HCT116 (cell line): ENCODE measurements at regions not wholly inside any gene's neighbourhood (a gene's known extent, or its start where the extent isn't known, plus 50 kb on each side); places are given as distances from the start of the nearest gene placed in this dataset.
"Not testable (repeated sequence)": the region's sequence is repeated elsewhere in the genome, so short reads cannot be mapped to it uniquely, and the experiment has no call there.

ENCODE experiments used
- ATAC-seq: fragments of 200-7000 bp; cut with Tn5 transposase; 2 replicates; pipeline ENCODE4 v1.9.1; 2020; ENCODE audit warnings: mild to moderate bottlenecking, moderate library complexity
- BruUV-seq: library from RNA; stranded (reverse); fragments of 400-500 nt; replicated peaks from 2 replicates; lab custom pipeline; 2021; lab: Mats Ljungman, UMichigan
- CTCF ChIA-PET: fragments of 300-600 bp; sonication (Branson Sonifier 250); formaldehyde crosslinking; loops from one replicate; lab custom pipeline; 2021; ENCODE audit warnings: antibody characterized with exemption; lab: Charles Lee
- POLR2A ChIA-PET: fragments of 300-600, 350-600 bp; sonication (Branson Sonifier 250); formaldehyde crosslinking; loops from one replicate; lab custom pipeline; 2021; ENCODE audit warnings: antibody characterized with exemption; lab: Charles Lee
- RAD21 ChIA-PET, 2 experiments: fragments of 300-600 bp; sonication (Branson Sonifier 250); formaldehyde crosslinking; loops; one replicate each; lab custom pipeline; 2023; ENCODE audit warnings: low total read pairs in 2 of 2; ENCODE audit not compliant: uncharacterized antibody in 2 of 2, unreplicated experiment in 2 of 2, low non-redundant PET in 1 of 2; lab: Charles Lee
- DNase-seq: peaks from one replicate; pipeline ENCODE4 v3.0.0-alpha.2; 2010; ENCODE audit warnings: low read depth, low spot score
- H2AFZ ChIP-seq: fragments of 200-600 bp; shearing (Covaris generic), sonication (generic); 2 replicates; pipeline ENCODE4 v1.6.1; 2017; ENCODE audit warnings: low read depth, mixed run types, mixed read lengths, antibody characterized with exemption, low read length; ENCODE audit not compliant: poor library complexity, severe bottlenecking
- H3K27ac ChIP-seq: 2 replicates; pipeline ENCODE4 v1.5.1; 2012; ENCODE audit warnings: low read depth, low read length
- H3K27me3 ChIP-seq: fragments of 200-600 bp; sonication (generic); 2 replicates; pipeline ENCODE4 v1.6.1; 2016; ENCODE audit warnings: mixed run types, low read length, mixed read lengths; ENCODE audit not compliant: insufficient read depth
- H3K36me3 ChIP-seq, 2 experiments: fragments of 200-500 bp in 1 of 2; fragments of 200-600 bp in 1 of 2; sonication (Bioruptor generic) in 1 of 2; sonication (generic) in 1 of 2; 2 replicates each; pipeline versions ENCODE4 v1.5.1 to v1.6.1; 2014 to 2016; ENCODE audit warnings: low read length in 2 of 2, inconsistent platforms in 1 of 2, mixed read lengths in 1 of 2, mixed run types in 1 of 2; ENCODE audit not compliant: insufficient read depth in 2 of 2, control insufficient read depth in 1 of 2
- H3K4me1 ChIP-seq, 2 experiments: fragments of 200-600 bp in 1 of 2; sonication (generic) in 1 of 2; 2 replicates each; pipeline versions ENCODE4 v1.5.1 to v1.6.1; 2012 to 2017; ENCODE audit warnings: low read length in 2 of 2, inconsistent platforms in 1 of 2, mild to moderate bottlenecking in 1 of 2, mixed read lengths in 1 of 2, mixed run types in 1 of 2, moderate library complexity in 1 of 2; ENCODE audit not compliant: insufficient read depth in 2 of 2, control insufficient read depth in 1 of 2
- H3K4me2 ChIP-seq: fragments of 200-600 bp; sonication (generic); 2 replicates; pipeline ENCODE4 v1.6.1; 2017; ENCODE audit warnings: mixed run types, low read length, mixed read lengths
- H3K4me3 ChIP-seq, 2 experiments: fragments of 200-600 bp in 1 of 2; sonication (generic) in 1 of 2; replicated peaks in 1 of 2; 2 replicates each; pipeline ENCODE4 v1.5.1; 2011 to 2016; ENCODE audit warnings: low read length in 2 of 2, control low read depth in 1 of 2, low read depth in 1 of 2, mild to moderate bottlenecking in 1 of 2, mixed read lengths in 1 of 2, mixed run types in 1 of 2
- H3K79me2 ChIP-seq: fragments of 200-600 bp; sonication (generic); 2 replicates; pipeline ENCODE4 v1.6.1; 2017; ENCODE audit warnings: mild to moderate bottlenecking, mixed run types, low read length, moderate library complexity, mixed read lengths; ENCODE audit not compliant: insufficient read depth
- H3K9ac ChIP-seq: fragments of 200-600 bp; sonication (generic); 2 replicates; pipeline ENCODE4 v1.6.1; 2016; ENCODE audit warnings: low read length, mixed read lengths
- H3K9me2 ChIP-seq: fragments of 200-600 bp; sonication (generic), shearing (Covaris generic); 2 replicates; pipeline ENCODE4 v1.6.1; 2017; ENCODE audit warnings: mixed run types, mild to moderate bottlenecking, moderate library complexity; ENCODE audit not compliant: insufficient read depth
- H3K9me3 ChIP-seq, 2 experiments: fragments of 200-500 bp in 1 of 2; fragments of 200-600 bp in 1 of 2; sonication (Bioruptor generic) in 1 of 2; sonication (generic) in 1 of 2; 2 replicates each; pipeline ENCODE4 v1.6.1; 2014 to 2017; ENCODE audit warnings: low read length in 2 of 2, mixed read lengths in 2 of 2, inconsistent platforms in 1 of 2, low read depth in 1 of 2, mild to moderate bottlenecking in 1 of 2, mixed run types in 1 of 2, moderate library complexity in 1 of 2; ENCODE audit not compliant: control insufficient read depth in 1 of 2, insufficient read depth in 1 of 2
- H4K20me1 ChIP-seq: fragments of 200-600 bp; sonication (generic), shearing (Covaris generic); 2 replicates; pipeline ENCODE4 v1.6.1; 2017; ENCODE audit warnings: mixed run types, mild to moderate bottlenecking, moderate library complexity; ENCODE audit not compliant: insufficient read depth
- CTCF ChIP-seq, 3 experiments: fragments of 200-600 bp in 1 of 3; sonication (generic) in 1 of 3; IDR thresholded peaks in 2 of 3; conservative IDR thresholded peaks in 1 of 3; 2 replicates each; pipeline ENCODE4 v1.5.1; 2012 to 2017; ENCODE audit warnings: low read depth in 2 of 3, low read length in 2 of 3, antibody characterized with exemption in 1 of 3, borderline replicate concordance in 1 of 3, control low read depth in 1 of 3, mild to moderate bottlenecking in 1 of 3, mixed read lengths in 1 of 3, mixed run types in 1 of 3, moderate library complexity in 1 of 3; ENCODE audit not compliant: insufficient read depth in 1 of 3
- MAX ChIP-seq: IDR thresholded peaks from 2 replicates; pipeline ENCODE4 v1.6.1; 2012
- POLR2A ChIP-seq: IDR thresholded peaks from 2 replicates; pipeline ENCODE4 v1.7.0; 2011; ENCODE audit warnings: borderline replicate concordance; ENCODE audit not compliant: insufficient read depth, insufficient read length; ENCODE audit errors: extremely low read depth
- SIN3A ChIP-seq: IDR thresholded peaks from 2 replicates; pipeline ENCODE4 v1.6.1; 2012; ENCODE audit warnings: low read depth
- TCF7L2 ChIP-seq: IDR thresholded peaks from 2 replicates; pipeline ENCODE4 v1.7.0; 2011; ENCODE audit warnings: borderline replicate concordance, inconsistent platforms; ENCODE audit not compliant: insufficient read depth, insufficient read length; ENCODE audit errors: extremely low read depth
- ZFX ChIP-seq: fragments of 450-650 bp; IDR thresholded peaks from 2 replicates; pipeline ENCODE4 v1.6.1; 2017
- intact Hi-C: fragments of 100-400 bp; cut with micrococcal nuclease; formaldehyde crosslinking; loops from 2 replicates; pipeline ENCODE4 v1.10.0; 2022

- H3K9me2 ChIP-seq, result no peaks in the 10 kb centered on the region
- BruUV-seq, result no TSS peak
- RAD21 ChIA-PET, result no interaction called here
- no peaks in the 10 kb centered on the region for H3K27me3 ChIP-seq
- H3K4me1 ChIP-seq, result no peaks in the 10 kb centered on the region
- CTCF ChIA-PET, result interaction anchor here (0.9 kb wide), 1 partner anchor 314 kb away, joined by 6 read pairs; no protein-coding TSS in a partner anchor
- intact Hi-C loops, result no loop called here
- H3K9me3 ChIP-seq, result no peaks in the 10 kb centered on the region
- no peak overlapping the region for H3K9ac ChIP-seq
- POLR2A ChIA-PET, result no interaction called here
- ATAC-seq (no peak), DNase-seq (no peak)
- H3K4me2 ChIP-seq, result no peak overlapping the region
- H3K79me2 ChIP-seq, result no peaks in the 10 kb centered on the region
- TF ChIP-seq POLR2A (no peak), CTCF (IDR thresholded peaks at IDR 0.05 in 2 of 3, conservative IDR thresholded peaks at IDR 0.05 in 1 of 3; ENCODE audit: borderline replicate concordance in 1 of 3, insufficient read depth in 1 of 3, low read depth in 2 of 3, low read length in 2 of 3) (peak in 2 of 3 experiments; percentile 16 to 29; a peak in 1 of 6 replicates), MAX (no peak), TCF7L2 (no peak), ZFX (no peak), SIN3A (no peak)
- H3K4me3 ChIP-seq, result no peak overlapping the region
- H3K36me3 ChIP-seq, result no peaks in the 10 kb centered on the region
- no peak overlapping the region for H3K27ac ChIP-seq
- no peaks in the 10 kb centered on the region for H4K20me1 ChIP-seq
- no peak overlapping the region for H2AFZ ChIP-seq
These were observed 449.7 kb downstream of the BTG1 start for GRCh38 chr12:91695964-91696363.

GRCh38 chr12:91695406-91695805, 450.2 kb downstream of the BTG1 start:
- H3K4me1 ChIP-seq, ATAC-seq, intact Hi-C loops, POLR2A ChIA-PET, BruUV-seq, H3K9me2 ChIP-seq, H3K27me3 ChIP-seq, H3K4me3 ChIP-seq, RAD21 ChIA-PET, H3K79me2 ChIP-seq, H3K27ac ChIP-seq, H3K9me3 ChIP-seq, H4K20me1 ChIP-seq, H3K9ac ChIP-seq, DNase-seq, H2AFZ ChIP-seq, H3K36me3 ChIP-seq, H3K4me2 ChIP-seq: not testable (repeated sequence)
- CTCF ChIA-PET, result interaction anchor here (0.9 kb wide), 1 partner anchor 313 kb away, joined by 6 read pairs; no protein-coding TSS in a partner anchor
